Activated naive CD8-positive, alpha-beta T cell treated with anti-CD3 and anti-CD28 coated beads, Interleukin-2, amount 50 U/mL, for 24 hours (primary cell): ENCODE measurements at regions not wholly inside any gene's neighbourhood (a gene's known extent, or its start where the extent isn't known, plus 50 kb on each side); places are given as distances from the start of the nearest gene placed in this dataset.

ENCODE experiments used
- ATAC-seq: fragments of 150-1000 bp; cut with Tn5 transposase; one replicate; pipeline ENCODE4 v1.10.0; 2021
- DNase-seq: peaks from one replicate; pipeline ENCODE4 v3.0.0; 2021
- H3K27ac Mint-ChIP-seq: one replicate; pipeline ENCODE4 v1.8.0; 2021; ENCODE audit warnings: mild to moderate bottlenecking, mixed read lengths
- H3K27me3 Mint-ChIP-seq: one replicate; pipeline ENCODE4 v1.8.0; 2021; ENCODE audit warnings: mixed read lengths
- H3K36me3 Mint-ChIP-seq: one replicate; pipeline ENCODE4 v1.8.0; 2021; ENCODE audit warnings: low read depth, mixed read lengths
- H3K4me1 Mint-ChIP-seq: one replicate; pipeline ENCODE4 v1.8.0; 2021; ENCODE audit warnings: mixed read lengths
- H3K4me3 Mint-ChIP-seq: one replicate; pipeline ENCODE4 v1.8.0; 2021; ENCODE audit warnings: mild to moderate bottlenecking, moderate library complexity, mixed read lengths
- H3K9me3 Mint-ChIP-seq: one replicate; pipeline ENCODE4 v1.8.0; 2021; ENCODE audit warnings: mixed read lengths

DNA sequence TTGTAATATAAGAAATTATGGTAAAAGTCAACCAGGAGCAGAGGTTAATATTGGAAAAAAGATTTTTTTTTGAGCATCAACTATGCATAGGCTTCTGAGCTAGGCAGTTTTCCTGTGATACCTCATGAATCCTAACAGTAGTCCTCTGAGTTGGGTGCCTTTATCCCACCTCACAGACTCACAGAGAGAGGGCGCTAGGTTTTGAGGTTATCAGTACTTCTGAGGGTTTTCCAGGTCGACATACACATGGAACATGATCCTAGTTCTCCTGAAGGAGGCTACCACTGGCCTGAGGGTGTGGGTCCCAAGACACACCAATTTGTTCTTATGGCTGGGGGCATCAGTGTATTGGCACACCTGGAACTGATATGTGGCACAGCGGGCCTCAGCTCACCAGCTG, 358.8 kb upstream of the JAG1 start:
- no peak overlapping the region for H3K27ac Mint-ChIP-seq
- H3K4me3 Mint-ChIP-seq = no peak overlapping the region
- H3K27me3 Mint-ChIP-seq = peaks cover 3% of the 10 kb centered on the region
- H3K4me1 Mint-ChIP-seq = no peaks in the 10 kb centered on the region
- peaks cover 2% of the 10 kb centered on the region for H3K36me3 Mint-ChIP-seq
- DNase-seq (no peak), ATAC-seq (no peak)
- peaks cover 18% of the 10 kb centered on the region for H3K9me3 Mint-ChIP-seq

DNA sequence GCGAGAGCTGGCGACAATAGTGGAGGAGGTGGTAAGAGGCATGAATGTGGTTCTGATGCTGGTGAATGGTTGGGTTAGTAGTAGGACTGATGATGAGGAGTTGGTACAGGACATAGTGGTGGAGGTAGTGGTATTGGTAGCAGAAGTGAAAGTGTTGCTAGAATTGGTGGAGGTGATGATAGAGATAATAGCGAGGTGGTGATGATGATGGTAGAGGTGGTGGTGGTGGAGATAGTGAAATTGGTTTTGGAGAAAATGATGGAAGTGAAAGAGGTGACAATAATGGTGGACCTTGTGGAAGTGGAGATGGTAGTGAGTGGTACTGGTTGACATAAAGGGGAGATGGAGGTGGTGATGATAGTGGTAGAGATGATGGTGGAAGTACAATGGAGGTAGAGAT, 360.2 kb upstream of the JAG1 start:
- no peak overlapping the region for H3K4me3 Mint-ChIP-seq

DNA sequence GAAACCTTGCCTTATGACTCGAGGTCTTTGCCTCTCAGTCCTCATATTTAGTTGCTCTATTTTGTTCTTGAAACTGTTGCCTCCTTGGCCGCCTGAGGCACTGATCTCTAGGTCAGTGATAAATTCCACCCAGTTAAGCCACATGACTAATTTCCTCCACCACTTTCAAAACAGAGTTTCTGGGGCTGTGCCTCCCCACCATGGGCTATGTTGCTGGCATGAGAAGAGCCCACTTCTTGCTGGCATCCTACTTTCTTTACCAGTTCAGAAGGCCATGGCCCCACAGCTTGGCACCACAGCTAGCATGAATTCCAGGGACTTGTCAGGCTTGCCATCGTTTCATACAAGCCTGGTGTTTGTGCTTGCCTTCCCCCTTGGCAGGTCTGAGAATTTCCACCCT, 361.4 kb upstream of the JAG1 start:
- H3K36me3 Mint-ChIP-seq = peaks cover 2% of the 10 kb centered on the region
- H3K27ac Mint-ChIP-seq = no peak overlapping the region
- H3K4me3 Mint-ChIP-seq = no peak overlapping the region

More for the DNA sequence above, 360.2 kb upstream of the JAG1 start:
- Mint-ChIP-seq H3K9me3 (peaks cover 18% of the 10 kb centered on the region), H3K36me3 (peaks cover 2% of the 10 kb centered on the region), H3K27ac (no peak overlapping the region), H3K27me3 (peaks cover 3% of the 10 kb centered on the region), H3K4me1 (no peaks in the 10 kb centered on the region)
- peak; percentile 24 for ATAC-seq
- DNase-seq = no peak

DNA sequence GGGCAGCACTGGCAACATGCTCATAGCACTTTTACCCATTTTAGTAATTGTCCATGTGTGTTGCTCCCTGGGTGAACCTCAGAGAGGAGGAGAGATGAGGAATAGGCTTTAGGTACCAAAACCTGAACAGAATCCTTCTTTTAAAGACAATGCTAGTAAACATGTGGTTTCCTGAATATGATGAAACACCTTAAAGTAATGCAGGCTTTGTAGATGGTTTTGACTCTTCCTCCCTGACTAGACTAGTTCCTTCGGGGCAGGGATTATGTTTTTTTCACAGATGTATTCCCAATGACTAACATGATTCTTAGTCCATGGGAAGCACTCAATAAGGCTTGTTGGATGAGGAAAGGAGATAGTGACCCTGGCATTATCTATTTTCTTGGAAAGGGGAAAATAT, 367.6 kb upstream of the JAG1 start:
- ATAC-seq = no peak
- H3K4me1 Mint-ChIP-seq = no peaks in the 10 kb centered on the region
- no peak overlapping the region for H3K4me3 Mint-ChIP-seq
- peaks cover 13% of the 10 kb centered on the region for H3K9me3 Mint-ChIP-seq
- H3K36me3 Mint-ChIP-seq = no peaks in the 10 kb centered on the region
- peaks cover 2% of the 10 kb centered on the region for H3K27me3 Mint-ChIP-seq
- no peak overlapping the region for H3K27ac Mint-ChIP-seq
- DNase-seq = no peak

More for the DNA sequence above, 361.4 kb upstream of the JAG1 start:
- DNase-seq (no peak), ATAC-seq (no peak)
- H3K27me3 Mint-ChIP-seq = peaks cover 5% of the 10 kb centered on the region
- H3K4me1 Mint-ChIP-seq = no peaks in the 10 kb centered on the region
- H3K9me3 Mint-ChIP-seq = peaks cover 22% of the 10 kb centered on the region

DNA sequence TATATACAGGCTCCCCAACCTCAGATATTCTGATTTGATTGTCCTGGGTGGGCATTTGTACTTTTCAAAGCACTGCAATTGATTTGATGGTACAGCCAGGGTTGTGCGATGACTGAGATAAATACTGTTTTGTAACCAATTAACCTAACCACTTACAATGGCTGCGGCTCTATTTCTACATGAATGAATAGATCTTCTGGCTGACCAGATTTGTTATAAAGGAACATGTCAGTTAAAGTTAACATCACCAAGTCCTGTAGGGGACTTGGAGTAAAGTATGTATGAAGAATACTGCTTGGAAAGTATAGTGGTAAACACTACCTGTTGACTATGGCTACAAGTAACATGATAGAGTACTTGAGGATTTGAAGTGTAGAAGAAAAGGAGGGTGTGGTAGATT, 369.2 kb upstream of the JAG1 start:
- no peak overlapping the region for H3K4me3 Mint-ChIP-seq

DNA sequence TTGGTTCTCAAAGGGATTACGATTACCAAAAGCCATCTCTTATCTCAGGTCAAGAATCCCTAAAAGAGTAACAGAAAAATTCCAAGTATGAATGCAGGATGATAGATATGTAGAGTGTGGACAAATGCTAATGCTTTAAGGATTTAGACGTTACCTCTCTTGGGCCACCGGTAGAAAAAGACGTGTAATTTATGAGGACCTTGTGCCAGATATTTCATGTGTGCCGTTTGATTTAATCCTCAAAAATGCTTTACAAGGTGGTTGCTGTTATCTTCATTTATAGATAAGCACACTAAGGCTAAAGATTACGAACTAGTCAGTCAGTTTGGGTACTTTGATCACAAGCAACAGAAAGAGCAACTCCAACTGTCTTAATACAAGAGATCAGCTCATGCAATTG, 370.8 kb upstream of the JAG1 start:
- no peaks in the 10 kb centered on the region for H3K4me1 Mint-ChIP-seq
- H3K27ac Mint-ChIP-seq = no peak overlapping the region

More for the DNA sequence above, 369.2 kb upstream of the JAG1 start:
- H3K9me3 Mint-ChIP-seq = peaks cover 13% of the 10 kb centered on the region
- H3K27ac Mint-ChIP-seq = no peak overlapping the region
- no peaks in the 10 kb centered on the region for H3K4me1 Mint-ChIP-seq
- H3K27me3 Mint-ChIP-seq = peaks cover 2% of the 10 kb centered on the region
- ATAC-seq = no peak
- no peak for DNase-seq
- H3K36me3 Mint-ChIP-seq = no peaks in the 10 kb centered on the region

DNA sequence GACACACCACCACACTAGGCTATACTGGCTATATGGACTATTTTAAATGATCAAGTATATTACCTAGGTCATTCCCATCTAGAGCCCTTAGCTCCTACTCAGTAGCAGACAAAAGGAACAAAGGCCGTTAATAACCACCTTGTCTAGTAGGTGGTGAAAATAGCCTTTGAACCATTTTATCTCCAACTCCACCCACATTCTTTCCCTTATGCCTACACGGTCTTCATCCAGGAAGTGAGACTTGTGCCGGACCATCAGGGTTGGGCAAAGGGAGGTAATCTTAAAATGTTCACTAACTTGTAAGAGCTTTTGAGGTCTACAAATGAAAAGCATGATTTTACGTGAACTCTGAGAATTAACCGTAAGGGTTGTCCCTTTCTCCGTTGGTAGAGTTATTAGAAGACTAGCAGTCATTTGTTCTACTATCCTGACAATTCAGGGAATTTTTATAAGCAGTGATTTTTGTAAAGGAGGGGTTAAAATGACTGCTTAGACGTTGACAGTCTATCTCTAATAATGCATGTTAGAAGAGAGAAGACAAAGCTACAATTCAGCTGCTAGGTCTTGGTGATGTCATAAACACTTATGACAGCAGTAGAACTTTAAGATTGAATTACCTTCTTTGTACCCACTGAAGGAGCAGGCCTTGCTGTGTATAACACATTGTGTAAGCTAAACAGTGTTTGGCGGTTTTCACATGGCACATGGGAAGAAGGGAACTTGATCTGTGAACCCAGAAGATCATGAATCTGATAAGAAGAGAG, 371.8 kb upstream of the JAG1 start:
- H3K9me3 Mint-ChIP-seq = peaks cover 8% of the 10 kb centered on the region
- H3K36me3 Mint-ChIP-seq = no peaks in the 10 kb centered on the region
- H3K27ac Mint-ChIP-seq = no peak overlapping the region
- H3K27me3 Mint-ChIP-seq = no peaks in the 10 kb centered on the region
- ATAC-seq (no peak), DNase-seq (no peak)
- H3K4me3 Mint-ChIP-seq = no peak overlapping the region
- no peaks in the 10 kb centered on the region for H3K4me1 Mint-ChIP-seq

More for the DNA sequence above, 370.8 kb upstream of the JAG1 start:
- Mint-ChIP-seq H3K4me3 (no peak overlapping the region), H3K9me3 (peaks cover 13% of the 10 kb centered on the region), H3K27me3 (peaks cover 2% of the 10 kb centered on the region), H3K36me3 (no peaks in the 10 kb centered on the region)
- DNase-seq (no peak), ATAC-seq (no peak)

DNA sequence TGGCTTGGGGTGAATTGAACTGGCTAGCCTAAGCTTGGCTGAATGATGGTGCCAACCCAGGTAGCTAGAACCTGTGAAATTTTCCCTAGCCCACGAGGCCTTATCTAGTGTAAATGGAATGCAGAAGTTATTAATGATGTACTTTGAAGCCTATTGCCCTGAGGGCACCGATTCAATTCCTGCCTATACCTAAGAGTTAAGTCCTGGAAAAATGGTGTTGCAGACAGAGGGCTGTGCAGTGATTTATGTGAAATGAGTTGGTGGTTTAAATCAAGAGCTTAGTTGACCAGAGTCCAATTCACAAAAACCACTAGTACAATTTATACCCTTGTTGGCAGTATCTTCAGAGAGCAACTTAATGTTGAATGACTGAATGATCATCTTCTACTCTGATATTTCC, 373.8 kb upstream of the JAG1 start:
- peaks cover 8% of the 10 kb centered on the region for H3K9me3 Mint-ChIP-seq
- no peak overlapping the region for H3K27ac Mint-ChIP-seq
- DNase-seq (no peak), ATAC-seq (no peak)
- no peak overlapping the region for H3K4me3 Mint-ChIP-seq
- no peaks in the 10 kb centered on the region for H3K27me3 Mint-ChIP-seq
- no peaks in the 10 kb centered on the region for H3K4me1 Mint-ChIP-seq
- no peaks in the 10 kb centered on the region for H3K36me3 Mint-ChIP-seq

DNA sequence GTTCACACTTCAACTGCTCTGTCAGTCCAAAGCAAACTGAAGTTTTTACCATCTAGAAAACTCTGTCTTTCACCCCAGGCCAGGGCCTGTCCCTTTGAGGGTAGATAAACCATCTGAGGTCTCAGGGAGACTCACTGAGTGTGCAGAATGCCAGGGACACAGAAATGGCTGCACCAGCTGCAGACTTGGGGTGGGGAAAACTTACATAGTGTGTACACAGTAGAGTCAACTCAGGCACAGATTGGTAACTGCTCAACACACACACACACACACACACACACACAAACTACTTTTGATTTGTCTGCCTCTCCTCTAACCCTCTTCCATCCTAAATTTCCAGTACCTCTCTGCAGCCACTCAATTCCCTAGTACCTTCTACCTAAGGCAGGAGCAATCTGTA, 374.9 kb upstream of the JAG1 start:
- Mint-ChIP-seq H3K9me3 (peaks cover 7% of the 10 kb centered on the region), H3K36me3 (no peaks in the 10 kb centered on the region), H3K4me3 (no peak overlapping the region), H3K27ac (no peak overlapping the region), H3K4me1 (no peaks in the 10 kb centered on the region), H3K27me3 (no peaks in the 10 kb centered on the region)
- DNase-seq = no peak
- no peak for ATAC-seq

DNA sequence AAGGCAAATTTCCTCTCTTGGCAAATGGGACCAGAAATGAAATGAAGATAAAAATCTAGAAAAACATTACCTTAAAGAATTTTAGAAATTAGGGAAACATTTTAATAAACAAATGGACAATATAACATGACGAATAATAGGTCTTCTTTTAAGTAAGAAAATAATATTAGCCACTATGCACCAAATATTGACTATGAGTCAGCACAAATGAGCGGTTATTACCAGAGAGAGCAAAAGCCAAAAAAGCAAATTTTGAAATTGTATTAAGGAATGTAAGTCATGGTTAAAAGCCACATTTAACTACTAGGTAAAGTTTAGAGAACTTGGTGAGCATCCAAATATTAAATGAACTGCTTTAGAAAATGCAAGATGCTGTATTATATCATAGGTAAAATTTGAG, 376.6 kb upstream of the JAG1 start:
- no peaks in the 10 kb centered on the region for H3K27me3 Mint-ChIP-seq
- H3K4me1 Mint-ChIP-seq = no peaks in the 10 kb centered on the region
- ATAC-seq (no peak), DNase-seq (no peak)
- no peaks in the 10 kb centered on the region for H3K36me3 Mint-ChIP-seq
- no peaks in the 10 kb centered on the region for H3K9me3 Mint-ChIP-seq
- H3K27ac Mint-ChIP-seq = no peak overlapping the region
- no peak overlapping the region for H3K4me3 Mint-ChIP-seq

DNA sequence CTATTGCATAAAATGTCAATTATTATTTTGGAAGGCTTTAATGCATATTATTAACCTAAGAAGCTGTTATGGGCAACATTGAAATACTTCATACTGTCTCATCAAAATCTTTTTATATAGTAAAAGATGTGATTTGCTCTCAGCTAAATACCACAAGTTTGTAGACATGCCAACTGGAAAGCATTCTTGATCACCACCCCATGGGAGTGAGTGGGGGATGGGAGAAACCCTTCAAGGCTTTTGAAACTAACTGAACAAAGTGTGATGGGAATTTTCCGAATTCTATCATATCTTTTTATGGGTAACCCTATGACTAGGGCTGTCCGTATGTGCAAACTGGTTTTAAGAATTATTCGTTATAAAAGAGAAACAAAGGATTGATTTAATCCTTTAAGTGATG, 377.3 kb upstream of the JAG1 start:
- no peaks in the 10 kb centered on the region for H3K27me3 Mint-ChIP-seq
- no peaks in the 10 kb centered on the region for H3K36me3 Mint-ChIP-seq
- H3K27ac Mint-ChIP-seq = no peak overlapping the region

DNA sequence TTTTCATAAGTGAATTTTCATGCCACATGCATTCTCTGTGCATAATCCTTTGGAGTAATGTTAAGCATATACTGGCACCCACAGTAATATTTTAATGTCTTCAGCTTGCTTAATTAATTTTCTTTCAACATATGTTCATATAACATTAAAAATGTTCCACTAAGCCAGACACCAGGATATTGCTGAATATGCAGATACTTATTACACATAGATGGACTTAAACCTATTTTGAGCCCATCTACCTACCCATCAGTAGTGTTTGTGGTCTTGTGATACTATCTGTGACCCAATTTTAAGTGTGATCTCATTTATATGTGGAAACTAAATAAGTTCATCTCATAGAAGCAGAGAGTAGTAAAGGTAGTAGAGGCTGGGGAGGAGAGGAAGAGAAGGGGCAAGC, 379.5 kb upstream of the JAG1 start:
- Mint-ChIP-seq H3K9me3 (no peaks in the 10 kb centered on the region), H3K4me1 (no peaks in the 10 kb centered on the region), H3K27ac (no peak overlapping the region), H3K4me3 (no peak overlapping the region), H3K36me3 (no peaks in the 10 kb centered on the region), H3K27me3 (no peaks in the 10 kb centered on the region)
- DNase-seq = no peak
- no peak for ATAC-seq

More for the DNA sequence above, 377.3 kb upstream of the JAG1 start:
- DNase-seq (no peak), ATAC-seq (no peak)
- Mint-ChIP-seq H3K9me3 (no peaks in the 10 kb centered on the region), H3K4me3 (no peak overlapping the region), H3K4me1 (no peaks in the 10 kb centered on the region)

DNA sequence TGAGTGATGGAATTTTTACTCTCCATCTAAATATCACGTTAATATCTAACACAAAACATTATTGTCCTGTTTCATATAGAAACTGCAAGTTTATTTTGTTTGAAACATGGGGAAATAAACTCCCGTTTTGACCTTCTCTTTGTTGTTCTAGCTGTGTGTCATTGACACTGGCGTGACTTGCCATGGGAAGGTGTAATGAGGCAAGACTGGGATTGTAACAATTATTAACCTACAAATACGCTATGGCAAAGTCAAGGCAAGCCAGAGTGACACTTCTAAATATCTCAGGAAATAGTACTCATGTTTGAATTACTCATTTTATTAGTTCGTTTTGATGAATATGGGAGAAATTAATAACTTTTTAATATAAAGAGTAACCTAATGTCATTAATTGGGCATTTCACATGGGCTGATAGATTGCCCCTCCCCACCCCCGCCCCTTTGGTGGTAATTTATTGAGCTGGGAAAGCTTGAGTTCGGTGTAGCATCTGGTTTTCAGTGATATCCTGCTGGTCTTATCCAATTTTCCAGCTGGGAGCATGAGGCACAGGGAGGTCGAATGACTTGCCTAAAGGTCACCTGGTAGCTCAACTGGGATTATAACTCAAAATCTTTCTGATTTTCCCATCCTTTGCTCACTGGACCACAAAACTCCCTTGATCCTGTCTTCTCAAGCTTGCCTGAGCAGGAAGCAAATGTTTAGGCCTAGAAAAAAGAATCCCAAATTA, 380.6 kb upstream of the JAG1 start:
- ATAC-seq = no peak
- no peaks in the 10 kb centered on the region for H3K27me3 Mint-ChIP-seq
- H3K27ac Mint-ChIP-seq = no peak overlapping the region

DNA sequence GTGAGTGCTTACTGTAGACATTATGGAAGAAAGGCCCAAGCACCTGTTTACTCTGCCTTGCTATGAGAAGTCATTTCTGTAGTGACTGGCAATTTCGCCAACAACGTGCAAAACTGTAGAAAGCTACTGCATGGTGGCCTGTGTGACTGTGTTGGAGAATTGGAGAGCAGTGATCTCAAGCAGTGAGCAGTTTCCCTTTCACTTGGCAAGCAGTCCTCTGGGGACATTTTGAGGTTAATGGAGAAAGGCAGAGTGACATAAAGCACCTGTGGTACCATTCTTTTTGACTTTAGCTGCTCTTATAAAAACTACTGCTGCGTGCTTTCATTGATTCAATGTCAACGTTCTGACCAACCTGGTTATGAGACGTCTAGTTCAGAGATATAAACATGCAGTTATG, 382.6 kb upstream of the JAG1 start:
- ATAC-seq = no peak
- Mint-ChIP-seq H3K27me3 (no peaks in the 10 kb centered on the region), H3K4me1 (no peaks in the 10 kb centered on the region), H3K4me3 (no peak overlapping the region), H3K36me3 (no peaks in the 10 kb centered on the region), H3K9me3 (no peaks in the 10 kb centered on the region), H3K27ac (no peak overlapping the region)
- no peak for DNase-seq

More for the DNA sequence above, 380.6 kb upstream of the JAG1 start:
- no peak overlapping the region for H3K4me3 Mint-ChIP-seq
- no peaks in the 10 kb centered on the region for H3K4me1 Mint-ChIP-seq
- no peaks in the 10 kb centered on the region for H3K36me3 Mint-ChIP-seq
- no peaks in the 10 kb centered on the region for H3K9me3 Mint-ChIP-seq
- DNase-seq = no peak

DNA sequence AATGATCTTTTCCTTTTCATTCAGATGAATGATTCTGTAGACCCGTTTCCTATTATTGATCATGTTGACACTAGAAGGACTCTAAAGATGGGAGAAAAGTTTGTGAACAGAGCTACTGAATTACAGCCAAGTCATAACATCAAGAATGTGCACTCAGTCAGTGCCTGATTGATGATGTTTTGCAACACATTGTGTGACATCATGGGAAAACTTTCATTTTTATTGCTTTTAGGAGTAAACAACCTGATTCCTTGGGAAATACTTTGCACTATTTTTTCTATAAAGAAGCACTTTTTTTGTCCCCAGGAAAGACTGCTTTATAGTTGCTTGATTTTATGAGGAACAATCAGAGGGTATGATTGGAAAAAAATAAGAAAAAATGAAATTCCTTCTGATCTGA, 383.8 kb upstream of the JAG1 start:
- DNase-seq = no peak
- H3K27me3 Mint-ChIP-seq = no peaks in the 10 kb centered on the region
- H3K4me1 Mint-ChIP-seq = no peaks in the 10 kb centered on the region
- no peak overlapping the region for H3K4me3 Mint-ChIP-seq
- no peak for ATAC-seq
- no peaks in the 10 kb centered on the region for H3K9me3 Mint-ChIP-seq
- H3K27ac Mint-ChIP-seq = no peak overlapping the region
- H3K36me3 Mint-ChIP-seq = no peaks in the 10 kb centered on the region
